Osteocyte (in vitro differentiated cells): ENCODE measurements at regions not wholly inside any gene's neighbourhood (a gene's known extent, or its start where the extent isn't known, plus 50 kb on each side); places are given as distances from the start of the nearest gene placed in this dataset.

ENCODE experiments used
- DNase-seq: peaks from one replicate; pipeline ENCODE4 v3.0.0; 2021; ENCODE audit warnings: mixed read lengths; ENCODE audit not compliant: unreplicated experiment; ENCODE audit errors: extremely low spot score
- H3K27ac Mint-ChIP-seq: one replicate; pipeline ENCODE4 v1.8.0; 2021; ENCODE audit warnings: mild to moderate bottlenecking, mixed read lengths; ENCODE audit not compliant: unreplicated experiment
- H3K27me3 Mint-ChIP-seq: one replicate; pipeline ENCODE4 v1.8.0; 2021; ENCODE audit warnings: mixed read lengths; ENCODE audit not compliant: unreplicated experiment
- H3K36me3 Mint-ChIP-seq: one replicate; pipeline ENCODE4 v1.8.0; 2021; ENCODE audit warnings: mixed read lengths; ENCODE audit not compliant: unreplicated experiment
- H3K4me1 Mint-ChIP-seq: one replicate; pipeline ENCODE4 v1.8.0; 2021; ENCODE audit warnings: mixed read lengths; ENCODE audit not compliant: unreplicated experiment
- H3K4me3 Mint-ChIP-seq: one replicate; pipeline ENCODE4 v1.8.0; 2021; ENCODE audit warnings: mild to moderate bottlenecking, moderate library complexity, mixed read lengths; ENCODE audit not compliant: unreplicated experiment
- H3K9me3 Mint-ChIP-seq: one replicate; pipeline ENCODE4 v1.8.0; 2021; ENCODE audit warnings: mixed read lengths; ENCODE audit not compliant: unreplicated experiment
- TF ChIP-seq, protein P1 (sequence below): fragments of 200-600 bp; sonication (generic); IDR thresholded peaks from 2 replicates; pipeline ENCODE4 v1.5.0; 2021; ENCODE audit warnings: antibody characterized with exemption, mild to moderate bottlenecking, moderate library complexity

DNA sequence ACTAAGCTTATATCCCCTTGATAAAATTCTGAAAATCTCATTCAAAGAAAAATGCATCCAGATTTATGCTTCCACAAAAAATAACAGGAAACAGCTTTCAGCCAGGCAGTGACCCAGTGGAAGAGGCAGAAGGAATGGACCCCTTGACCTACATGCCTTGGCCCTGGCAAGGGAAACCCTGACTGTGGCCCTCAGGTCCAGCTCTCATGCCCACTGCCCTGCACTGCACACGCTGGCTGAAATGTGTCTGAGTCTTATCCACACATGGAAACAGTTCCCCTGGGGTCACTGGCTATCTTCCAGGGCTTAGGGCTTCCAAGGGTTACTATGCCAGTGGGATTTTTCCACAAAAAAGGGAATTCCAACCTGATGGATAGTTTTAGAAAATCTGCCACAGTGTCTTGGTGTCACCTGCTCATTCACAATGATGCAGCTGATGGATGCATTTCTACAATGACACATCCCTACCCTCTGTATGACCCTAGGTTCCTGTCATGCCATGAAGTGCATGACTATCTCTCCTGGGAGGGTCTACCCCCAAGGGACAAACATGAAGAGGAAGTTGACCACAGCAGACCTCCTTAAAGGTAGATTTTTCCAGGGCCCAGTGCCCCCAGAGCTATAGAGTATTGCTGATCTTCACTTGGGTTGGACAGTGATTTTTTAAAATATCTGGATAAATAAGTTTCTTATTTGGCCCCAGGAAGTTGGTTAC lies 121.9 kb upstream of the CD93 start:
- H3K27ac Mint-ChIP-seq: no peak overlapping the region
- no peaks in the 10 kb centered on the region for H3K36me3 Mint-ChIP-seq
- TF ChIP-seq, protein P1, sequence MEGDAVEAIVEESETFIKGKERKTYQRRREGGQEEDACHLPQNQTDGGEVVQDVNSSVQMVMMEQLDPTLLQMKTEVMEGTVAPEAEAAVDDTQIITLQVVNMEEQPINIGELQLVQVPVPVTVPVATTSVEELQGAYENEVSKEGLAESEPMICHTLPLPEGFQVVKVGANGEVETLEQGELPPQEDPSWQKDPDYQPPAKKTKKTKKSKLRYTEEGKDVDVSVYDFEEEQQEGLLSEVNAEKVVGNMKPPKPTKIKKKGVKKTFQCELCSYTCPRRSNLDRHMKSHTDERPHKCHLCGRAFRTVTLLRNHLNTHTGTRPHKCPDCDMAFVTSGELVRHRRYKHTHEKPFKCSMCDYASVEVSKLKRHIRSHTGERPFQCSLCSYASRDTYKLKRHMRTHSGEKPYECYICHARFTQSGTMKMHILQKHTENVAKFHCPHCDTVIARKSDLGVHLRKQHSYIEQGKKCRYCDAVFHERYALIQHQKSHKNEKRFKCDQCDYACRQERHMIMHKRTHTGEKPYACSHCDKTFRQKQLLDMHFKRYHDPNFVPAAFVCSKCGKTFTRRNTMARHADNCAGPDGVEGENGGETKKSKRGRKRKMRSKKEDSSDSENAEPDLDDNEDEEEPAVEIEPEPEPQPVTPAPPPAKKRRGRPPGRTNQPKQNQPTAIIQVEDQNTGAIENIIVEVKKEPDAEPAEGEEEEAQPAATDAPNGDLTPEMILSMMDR: no peak
- peaks cover 2% of the 10 kb centered on the region for H3K4me1 Mint-ChIP-seq
- no peaks in the 10 kb centered on the region for H3K9me3 Mint-ChIP-seq
- DNase-seq: no peak
- peaks cover 34% of the 10 kb centered on the region for H3K27me3 Mint-ChIP-seq
- no peak overlapping the region for H3K4me3 Mint-ChIP-seq

DNA sequence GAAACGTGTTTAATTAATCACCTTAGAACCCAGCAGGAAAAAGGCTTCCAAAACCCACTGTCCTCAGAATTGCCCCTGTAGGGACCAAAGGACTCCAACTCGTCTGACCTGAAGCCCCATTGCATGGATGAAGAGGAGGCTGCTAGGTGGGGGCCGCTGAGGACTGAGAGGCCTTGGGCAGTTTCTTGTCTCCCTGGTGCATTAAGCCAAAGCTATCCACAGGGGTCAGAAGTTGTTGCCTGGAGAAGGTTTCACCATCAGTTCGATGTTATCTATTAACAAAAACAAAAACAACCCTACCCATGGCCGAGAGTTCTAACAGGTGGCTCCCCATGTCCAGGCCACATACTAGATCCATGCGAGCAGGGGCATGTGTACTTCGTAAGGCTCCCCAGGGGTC lies 120.9 kb upstream of the CD93 start:
- H3K9me3 Mint-ChIP-seq: no peaks in the 10 kb centered on the region
- peaks cover 42% of the 10 kb centered on the region for H3K27me3 Mint-ChIP-seq
- DNase-seq: no peak
- no peak overlapping the region for H3K4me3 Mint-ChIP-seq
- H3K27ac Mint-ChIP-seq: no peak overlapping the region
- no peaks in the 10 kb centered on the region for H3K36me3 Mint-ChIP-seq
- TF ChIP-seq, protein P1: no peak
- no peaks in the 10 kb centered on the region for H3K4me1 Mint-ChIP-seq

DNA sequence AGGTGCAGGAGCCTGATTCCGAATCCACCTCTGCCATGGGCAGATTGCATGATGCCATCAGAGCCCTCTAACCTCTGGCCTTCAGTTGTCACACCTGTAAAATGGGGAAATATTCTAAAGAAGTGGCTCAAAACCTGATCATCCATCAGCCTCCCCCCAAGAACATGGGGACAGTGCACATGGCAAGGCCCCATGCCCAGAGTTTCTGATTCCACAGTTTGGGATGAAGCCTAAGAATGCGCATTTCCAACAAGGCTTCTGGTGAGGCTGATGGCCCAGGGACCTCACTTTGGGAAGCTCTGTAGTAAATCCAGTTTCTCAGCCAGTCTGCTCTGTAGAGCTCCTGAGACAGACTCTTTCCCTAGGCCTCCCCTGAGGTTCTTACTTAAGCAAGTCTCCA lies 119.9 kb upstream of the CD93 start:
- Mint-ChIP-seq H3K36me3 (no peaks in the 10 kb centered on the region), H3K4me1 (no peaks in the 10 kb centered on the region), H3K9me3 (no peaks in the 10 kb centered on the region), H3K4me3 (no peak overlapping the region), H3K27me3 (peaks cover 49% of the 10 kb centered on the region), H3K27ac (no peak overlapping the region)
- no peak for DNase-seq
- TF ChIP-seq, protein P1: no peak

DNA sequence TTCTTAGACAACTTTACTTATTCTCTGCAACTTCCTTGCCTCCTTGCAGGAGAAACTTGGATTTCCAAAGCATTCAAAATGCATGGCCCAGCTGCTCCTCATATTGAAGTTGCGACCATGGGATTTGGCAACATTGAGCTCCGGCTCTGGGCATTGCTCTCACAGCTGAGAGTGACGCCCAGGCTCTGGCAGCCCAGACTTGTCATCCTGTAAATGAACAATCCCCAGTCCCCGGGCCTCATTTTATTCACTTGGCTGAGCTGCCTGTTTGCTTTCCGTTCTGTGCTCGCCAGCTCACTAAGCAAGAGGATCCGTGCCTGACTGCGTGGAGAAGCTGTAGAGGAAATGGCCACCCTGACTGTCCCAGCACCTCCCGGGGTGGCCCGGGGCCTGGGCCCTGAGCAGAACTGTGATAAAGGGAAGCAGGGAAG lies 119.5 kb upstream of the CD93 start:
- Mint-ChIP-seq H3K36me3 (no peaks in the 10 kb centered on the region), H3K4me1 (no peaks in the 10 kb centered on the region), H3K27me3 (peaks cover 47% of the 10 kb centered on the region), H3K27ac (no peak overlapping the region), H3K9me3 (no peaks in the 10 kb centered on the region), H3K4me3 (no peak overlapping the region)
- DNase-seq: no peak
- TF ChIP-seq, protein P1: no peak

DNA sequence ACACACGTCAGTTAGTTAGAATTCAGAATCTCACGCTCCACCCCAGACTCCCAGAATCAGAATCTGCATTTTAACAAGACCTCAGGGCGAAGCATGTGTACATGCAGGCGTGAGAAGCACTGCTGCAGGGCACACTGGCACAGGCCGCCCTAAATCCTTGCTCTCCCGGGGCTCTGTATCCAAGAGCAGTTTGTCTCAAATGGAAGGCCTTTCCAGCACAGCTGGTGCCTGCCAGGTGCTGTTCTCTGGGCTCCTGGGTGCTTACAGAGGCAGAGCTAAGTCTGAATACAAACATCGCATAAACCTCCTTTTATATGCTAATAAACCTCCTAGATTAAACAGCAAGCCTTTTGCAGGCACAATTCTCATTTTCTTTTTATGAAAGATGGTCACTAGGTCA lies 119.1 kb upstream of the CD93 start:
- TF ChIP-seq, protein P1: no peak
- no peaks in the 10 kb centered on the region for H3K4me1 Mint-ChIP-seq
- H3K36me3 Mint-ChIP-seq: no peaks in the 10 kb centered on the region
- H3K9me3 Mint-ChIP-seq: no peaks in the 10 kb centered on the region
- no peak overlapping the region for H3K4me3 Mint-ChIP-seq
- peaks cover 44% of the 10 kb centered on the region for H3K27me3 Mint-ChIP-seq
- H3K27ac Mint-ChIP-seq: no peak overlapping the region
- DNase-seq: no peak
